NT2/D1 (cell line): ENCODE measurements at regions not wholly inside any gene's neighbourhood (a gene's known extent, or its start where the extent isn't known, plus 50 kb on each side); places are given as distances from the start of the nearest gene placed in this dataset.

ENCODE experiments used
- DNase-seq: peaks from one replicate; pipeline ENCODE4 v3.0.0-alpha.2; 2011; ENCODE audit warnings: low read depth, low spot score
- H3K27me3 ChIP-seq: 2 replicates; pipeline ENCODE4 v1.6.0; 2011; ENCODE audit warnings: mild to moderate bottlenecking; ENCODE audit not compliant: insufficient read length, insufficient read depth
- H3K36me3 ChIP-seq: 2 replicates; pipeline ENCODE4 v1.6.1; 2011; ENCODE audit warnings: mild to moderate bottlenecking, low read length, mixed read lengths; ENCODE audit not compliant: insufficient read depth, insufficient read length
- H3K4me1 ChIP-seq: 2 replicates; pipeline ENCODE4 v1.5.1; 2011; ENCODE audit not compliant: insufficient read depth, insufficient read length
- H3K4me3 ChIP-seq: 2 replicates; pipeline ENCODE4 v1.5.1; 2011; ENCODE audit warnings: low read depth; ENCODE audit not compliant: insufficient read length
- H3K9ac ChIP-seq: 2 replicates; pipeline ENCODE4 v1.6.0; 2011; ENCODE audit warnings: low read depth; ENCODE audit not compliant: insufficient read length
- H3K9me3 ChIP-seq: 2 replicates; pipeline ENCODE4 v1.5.1; 2011; ENCODE audit warnings: mild to moderate bottlenecking, low read length; ENCODE audit not compliant: insufficient read depth
- SUZ12 ChIP-seq: IDR thresholded peaks from 2 replicates; pipeline ENCODE4 v1.6.1; 2011; ENCODE audit not compliant: insufficient read length, insufficient read depth; ENCODE audit errors: extremely low read depth
- YY1 ChIP-seq: IDR thresholded peaks from 2 replicates; pipeline ENCODE4 v1.6.1; 2011; ENCODE audit not compliant: insufficient read length, insufficient read depth
- ZNF274 ChIP-seq: IDR thresholded peaks from 2 replicates; pipeline ENCODE4 v1.6.1; 2011; ENCODE audit warnings: mild to moderate bottlenecking, low read depth, low read length

DNA sequence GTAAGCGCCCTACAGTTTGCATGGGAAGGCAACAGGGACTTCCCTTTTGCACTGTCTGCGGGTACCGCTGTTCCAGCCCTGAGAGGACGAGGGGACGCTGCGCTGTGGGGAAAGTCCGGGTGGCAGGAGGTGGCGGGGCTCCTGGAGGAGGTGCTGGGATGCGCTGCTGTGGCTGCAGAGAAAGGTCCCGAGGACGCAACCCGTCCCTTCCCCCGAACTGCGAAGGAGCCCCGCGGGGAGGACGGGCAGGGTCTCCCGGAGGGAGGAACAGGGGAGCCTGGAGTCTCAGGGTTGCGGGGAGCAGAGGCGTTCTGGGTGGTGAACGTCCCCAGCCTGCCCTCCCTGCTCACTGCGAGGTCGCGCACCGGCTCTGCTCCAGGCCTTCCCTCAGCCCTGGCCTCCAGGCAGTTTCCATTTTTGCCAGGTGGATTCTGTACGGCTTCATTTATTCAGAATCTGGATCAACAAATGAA lies 91.6 kb downstream of the CXCL12 start:
- TF ChIP-seq SUZ12 (no peak), ZNF274 (no peak), YY1 (no peak)
- H3K4me3 ChIP-seq, result no peak overlapping the region
- H3K4me1 ChIP-seq, result no peaks in the 10 kb centered on the region
- H3K27me3 ChIP-seq, result no peaks in the 10 kb centered on the region
- no peaks in the 10 kb centered on the region for H3K9me3 ChIP-seq
- no peak for DNase-seq
- H3K36me3 ChIP-seq, result no peaks in the 10 kb centered on the region
- H3K9ac ChIP-seq, result no peak overlapping the region

DNA sequence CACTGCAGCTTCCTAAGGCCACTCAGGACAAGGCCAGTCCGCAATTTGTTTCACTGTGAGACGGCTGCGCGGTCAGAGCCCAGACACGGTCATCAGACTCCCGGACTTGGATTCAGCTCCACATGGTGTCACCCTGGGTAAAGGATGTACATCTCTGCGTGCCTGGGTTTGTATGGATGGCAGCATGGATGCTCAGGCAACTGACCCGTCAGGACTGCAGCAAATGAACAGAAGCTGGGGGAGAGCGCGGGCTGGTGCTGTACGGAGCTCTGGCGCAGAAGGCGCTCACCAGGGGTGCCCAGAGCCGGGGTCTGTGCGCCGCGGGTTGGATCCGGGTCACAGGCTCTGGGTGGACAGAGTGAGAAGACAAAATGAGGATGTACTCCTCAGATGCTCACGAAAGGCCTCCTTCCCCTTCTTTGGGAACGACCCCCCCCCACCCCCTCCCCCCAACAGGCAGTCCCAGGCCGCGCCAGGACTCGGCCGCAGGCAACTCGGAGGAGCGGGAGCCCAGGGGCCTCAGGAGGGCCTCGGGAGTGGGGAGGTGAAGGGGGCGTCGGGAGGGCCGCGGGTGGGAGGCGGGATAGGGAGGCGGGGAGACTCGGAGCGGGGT lies 92.4 kb downstream of the CXCL12 start:
- no peaks in the 10 kb centered on the region for H3K27me3 ChIP-seq
- no peaks in the 10 kb centered on the region for H3K36me3 ChIP-seq
- TF ChIP-seq SUZ12 (no peak), YY1 (no peak), ZNF274 (no peak)
- H3K4me1 ChIP-seq, result no peaks in the 10 kb centered on the region
- no peak overlapping the region for H3K9ac ChIP-seq
- no peak for DNase-seq
- no peaks in the 10 kb centered on the region for H3K9me3 ChIP-seq
- H3K4me3 ChIP-seq, result no peak overlapping the region

DNA sequence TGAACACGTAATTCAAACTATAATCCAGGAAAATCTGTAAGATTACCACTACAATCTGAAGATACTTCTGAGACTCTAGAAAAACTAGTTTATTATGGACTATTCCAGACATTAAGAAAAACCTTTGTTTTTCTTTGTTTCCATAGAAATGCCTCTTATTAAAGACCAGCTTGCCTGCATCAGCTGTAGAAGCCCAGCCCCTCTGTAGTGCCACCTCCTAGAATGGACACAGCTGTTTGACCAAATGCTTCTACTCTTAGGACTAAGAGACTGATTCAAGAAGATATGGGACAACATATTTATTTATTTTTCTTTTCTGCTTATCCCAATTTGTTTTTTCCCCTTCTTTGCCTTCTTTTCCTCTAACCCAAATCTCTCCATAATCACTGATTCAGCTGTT lies 93.8 kb downstream of the CXCL12 start:
- Histone ChIP-seq H3K4me3 (no peak overlapping the region), H3K36me3 (no peaks in the 10 kb centered on the region), H3K4me1 (no peaks in the 10 kb centered on the region), H3K27me3 (no peaks in the 10 kb centered on the region), H3K9me3 (no peaks in the 10 kb centered on the region), H3K9ac (no peak overlapping the region)
- no peak for TF ChIP-seq YY1
- DNase-seq, result no peak

DNA sequence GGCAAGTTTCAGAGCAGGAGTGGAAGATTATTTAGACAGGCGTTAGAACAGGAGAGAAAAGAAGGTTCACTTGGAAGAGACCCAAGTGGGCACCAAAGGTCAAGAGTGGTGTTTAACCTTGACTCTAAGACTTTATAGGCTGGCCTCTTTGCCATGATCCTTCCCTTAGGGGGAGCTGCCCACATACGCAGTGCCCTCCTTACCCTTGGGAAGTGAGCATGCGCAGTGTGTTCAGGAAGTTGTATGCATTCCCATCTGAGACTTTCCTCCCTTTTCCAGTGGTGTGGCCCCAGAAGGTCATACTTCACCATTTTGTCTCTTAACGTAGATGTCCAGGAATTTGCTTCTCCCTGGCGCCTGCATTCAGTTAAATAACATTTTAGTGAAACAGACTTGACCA lies 95.8 kb downstream of the CXCL12 start:
- Histone ChIP-seq H3K9me3 (no peaks in the 10 kb centered on the region), H3K4me3 (no peak overlapping the region), H3K9ac (no peak overlapping the region), H3K36me3 (no peaks in the 10 kb centered on the region), H3K27me3 (no peaks in the 10 kb centered on the region), H3K4me1 (no peaks in the 10 kb centered on the region)
- TF ChIP-seq YY1 (no peak), ZNF274 (no peak), SUZ12 (no peak)
- no peak for DNase-seq

DNA sequence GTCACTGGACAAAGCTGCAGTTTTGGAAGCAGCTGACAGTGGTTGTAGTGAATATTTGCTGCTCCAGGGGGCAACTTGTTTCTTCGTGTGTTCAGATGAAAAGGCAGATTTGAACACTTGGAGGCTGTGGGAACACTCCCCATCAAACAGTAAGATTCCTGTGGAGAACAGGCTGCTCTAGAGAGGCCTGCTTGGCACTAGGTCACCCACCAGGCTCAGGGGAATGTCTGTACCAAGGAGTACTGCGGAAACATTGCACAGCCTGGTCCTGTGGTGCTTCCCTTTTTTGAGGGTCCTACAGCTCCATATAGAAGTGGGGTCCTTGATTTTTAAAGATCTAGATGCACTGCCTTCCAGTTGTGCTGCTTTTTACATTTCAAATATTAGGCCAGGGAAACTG lies 97.5 kb downstream of the CXCL12 start:
- Histone ChIP-seq H3K36me3 (no peaks in the 10 kb centered on the region), H3K4me1 (no peaks in the 10 kb centered on the region), H3K9ac (no peak overlapping the region), H3K27me3 (no peaks in the 10 kb centered on the region), H3K9me3 (no peaks in the 10 kb centered on the region), H3K4me3 (no peak overlapping the region)
- TF ChIP-seq SUZ12 (no peak), YY1 (no peak), ZNF274 (no peak)
- DNase-seq, result no peak

DNA sequence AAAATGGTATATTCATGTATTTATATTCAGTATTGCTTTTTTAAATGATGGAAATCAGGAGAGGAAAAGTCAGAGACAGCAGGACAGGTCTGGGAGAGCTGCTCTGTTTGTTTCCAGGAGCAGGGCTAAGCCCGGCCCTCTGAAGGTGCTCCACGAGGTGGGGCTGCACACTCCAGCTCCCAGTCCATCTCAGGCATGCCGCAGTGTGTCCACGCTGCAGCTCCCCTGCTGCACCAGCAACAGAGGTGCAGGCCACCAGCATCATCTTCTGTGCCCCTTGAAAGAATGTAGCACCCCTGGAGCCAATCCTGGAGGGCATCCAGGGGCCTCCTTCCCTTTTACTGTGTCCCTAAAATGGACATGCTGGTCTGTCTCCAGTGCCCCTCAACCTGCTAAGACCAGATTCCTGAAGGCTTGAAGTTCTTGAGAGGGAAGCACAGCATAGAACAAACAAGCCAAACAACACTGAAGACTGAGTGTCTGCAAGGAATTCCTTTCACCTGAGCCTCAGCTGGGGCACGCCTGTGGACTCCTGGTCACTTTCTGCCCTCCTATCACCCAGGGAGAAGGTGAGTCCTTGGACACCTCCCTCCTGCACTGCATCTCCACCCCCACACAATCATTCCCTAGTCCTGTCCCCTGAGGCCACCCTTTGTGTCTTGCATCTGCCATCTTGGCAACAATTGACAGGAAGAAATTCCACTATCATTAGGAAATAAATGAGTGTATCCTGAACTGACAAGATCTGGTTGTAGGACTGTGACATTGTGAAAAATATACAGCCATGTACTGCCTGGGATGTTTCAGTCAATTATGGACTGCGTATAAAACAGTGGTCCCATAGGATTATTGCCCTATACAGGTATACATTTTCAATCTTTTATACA lies 100.5 kb downstream of the CXCL12 start:
- Histone ChIP-seq H3K4me3 (no peak overlapping the region), H3K36me3 (no peaks in the 10 kb centered on the region), H3K9me3 (no peaks in the 10 kb centered on the region), H3K9ac (no peak overlapping the region), H3K27me3 (no peaks in the 10 kb centered on the region), H3K4me1 (no peaks in the 10 kb centered on the region)
- no peak for DNase-seq
- TF ChIP-seq YY1 (no peak), ZNF274 (no peak), SUZ12 (no peak)

DNA sequence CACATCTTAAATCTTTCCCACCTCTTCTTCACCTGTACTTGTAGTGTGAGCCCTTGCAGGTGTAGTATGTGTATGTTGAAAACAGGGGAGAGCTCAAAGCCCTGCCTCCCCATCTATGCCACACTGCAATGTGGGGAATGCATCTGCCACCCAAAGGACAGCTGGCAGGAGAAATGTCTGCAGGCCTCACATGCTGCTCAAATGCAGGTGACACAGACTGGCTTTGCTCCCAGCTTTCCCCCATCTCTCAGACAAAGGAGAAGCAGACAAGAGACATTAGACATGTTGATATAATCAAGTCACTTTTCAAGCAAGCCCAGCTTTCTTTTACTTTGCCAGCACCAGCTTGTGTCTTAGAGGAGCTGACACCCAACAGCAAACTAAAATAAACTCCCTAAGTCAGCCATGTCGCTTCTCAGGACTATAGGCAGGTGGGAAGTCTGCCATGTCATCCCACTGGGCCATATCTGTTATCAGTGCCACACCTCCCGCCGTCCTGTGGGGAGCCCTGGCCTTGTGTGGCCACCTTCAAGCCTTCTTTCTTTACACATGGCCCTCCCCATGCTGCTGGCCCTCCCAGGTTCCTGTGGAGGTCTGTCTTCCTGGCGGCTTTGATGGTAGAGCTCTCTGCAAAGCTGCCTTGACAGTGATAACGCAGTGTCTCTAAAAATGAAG lies 102.1 kb downstream of the CXCL12 start:
- no peak for TF ChIP-seq SUZ12
- TF ChIP-seq ZNF274, result no peak
- TF ChIP-seq YY1, result no peak
- Histone ChIP-seq H3K9me3 (no peaks in the 10 kb centered on the region), H3K27me3 (no peaks in the 10 kb centered on the region), H3K9ac (no peak overlapping the region), H3K4me1 (no peaks in the 10 kb centered on the region), H3K4me3 (no peak overlapping the region), H3K36me3 (no peaks in the 10 kb centered on the region)
- no peak for DNase-seq
